AG04450 (cell line): ENCODE measurements at regions not wholly inside any gene's neighbourhood (a gene's known extent, or its start where the extent isn't known, plus 50 kb on each side); places are given as distances from the start of the nearest gene placed in this dataset.

Experiments
- CTCF ChIA-PET: fragments of 300-600, 350-600 bp; formaldehyde crosslinking; extraction: SDS; loops from one replicate; lab custom pipeline; 2022; ENCODE audit warnings: antibody characterized with exemption, inconsistent platforms; lab: Charles Lee
- POLR2A ChIA-PET: fragments of 350-600 bp; formaldehyde crosslinking; extraction: SDS; loops from one replicate; lab custom pipeline; 2021; ENCODE audit warnings: antibody characterized with exemption, inconsistent platforms; lab: Yijun Ruan, JAX
- DNase-seq: peaks from one replicate; pipeline ENCODE4 v3.0.0-alpha.2; 2011; ENCODE audit warnings: low read depth, low spot score
- H3K27ac ChIP-seq: one replicate; pipeline ENCODE4 v1.5.1; 2012; ENCODE audit warnings: low read depth, low read length, control low read depth
- H3K27me3 ChIP-seq: one replicate; pipeline ENCODE4 v1.6.0; 2012; ENCODE audit warnings: low read length; ENCODE audit not compliant: control insufficient read depth, insufficient read depth
- H3K4me3 ChIP-seq: 2 replicates; pipeline ENCODE4 v1.5.1; 2011; ENCODE audit warnings: mild to moderate bottlenecking, low read depth, low read length, control low read depth
- H3K9me3 ChIP-seq: 2 replicates; pipeline ENCODE4 v1.5.1; 2012; ENCODE audit warnings: low read length; ENCODE audit not compliant: control insufficient read depth, insufficient read depth
- TF ChIP-seq, protein P1 (sequence below): IDR thresholded peaks from 2 replicates; pipeline ENCODE4 v1.5.1; 2011; ENCODE audit warnings: low read depth, low read length, control low read depth, inconsistent platforms

DNA sequence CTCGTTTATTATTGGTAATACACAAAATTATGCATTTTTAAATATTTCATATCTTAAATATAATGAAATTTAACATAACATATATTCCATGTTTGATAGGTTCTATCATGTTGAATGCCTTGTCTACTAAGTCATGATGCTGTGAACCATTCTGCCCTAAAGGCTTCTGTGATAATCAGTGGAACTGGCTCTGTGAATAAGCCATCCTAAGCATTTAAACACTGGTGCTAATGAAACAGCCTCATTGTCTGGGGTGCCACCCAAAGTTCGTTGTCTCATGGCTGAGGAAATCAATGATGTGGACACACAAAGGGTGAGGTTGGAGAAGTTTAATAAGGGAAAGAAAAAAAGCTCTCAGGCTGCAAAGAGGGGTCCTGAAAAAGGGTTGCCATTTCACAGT is 264.7 kb upstream of the ZRANB2 start:
- CTCF ChIA-PET, result no interaction called here
- TF ChIP-seq, protein P1, sequence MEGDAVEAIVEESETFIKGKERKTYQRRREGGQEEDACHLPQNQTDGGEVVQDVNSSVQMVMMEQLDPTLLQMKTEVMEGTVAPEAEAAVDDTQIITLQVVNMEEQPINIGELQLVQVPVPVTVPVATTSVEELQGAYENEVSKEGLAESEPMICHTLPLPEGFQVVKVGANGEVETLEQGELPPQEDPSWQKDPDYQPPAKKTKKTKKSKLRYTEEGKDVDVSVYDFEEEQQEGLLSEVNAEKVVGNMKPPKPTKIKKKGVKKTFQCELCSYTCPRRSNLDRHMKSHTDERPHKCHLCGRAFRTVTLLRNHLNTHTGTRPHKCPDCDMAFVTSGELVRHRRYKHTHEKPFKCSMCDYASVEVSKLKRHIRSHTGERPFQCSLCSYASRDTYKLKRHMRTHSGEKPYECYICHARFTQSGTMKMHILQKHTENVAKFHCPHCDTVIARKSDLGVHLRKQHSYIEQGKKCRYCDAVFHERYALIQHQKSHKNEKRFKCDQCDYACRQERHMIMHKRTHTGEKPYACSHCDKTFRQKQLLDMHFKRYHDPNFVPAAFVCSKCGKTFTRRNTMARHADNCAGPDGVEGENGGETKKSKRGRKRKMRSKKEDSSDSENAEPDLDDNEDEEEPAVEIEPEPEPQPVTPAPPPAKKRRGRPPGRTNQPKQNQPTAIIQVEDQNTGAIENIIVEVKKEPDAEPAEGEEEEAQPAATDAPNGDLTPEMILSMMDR, result no peak

DNA sequence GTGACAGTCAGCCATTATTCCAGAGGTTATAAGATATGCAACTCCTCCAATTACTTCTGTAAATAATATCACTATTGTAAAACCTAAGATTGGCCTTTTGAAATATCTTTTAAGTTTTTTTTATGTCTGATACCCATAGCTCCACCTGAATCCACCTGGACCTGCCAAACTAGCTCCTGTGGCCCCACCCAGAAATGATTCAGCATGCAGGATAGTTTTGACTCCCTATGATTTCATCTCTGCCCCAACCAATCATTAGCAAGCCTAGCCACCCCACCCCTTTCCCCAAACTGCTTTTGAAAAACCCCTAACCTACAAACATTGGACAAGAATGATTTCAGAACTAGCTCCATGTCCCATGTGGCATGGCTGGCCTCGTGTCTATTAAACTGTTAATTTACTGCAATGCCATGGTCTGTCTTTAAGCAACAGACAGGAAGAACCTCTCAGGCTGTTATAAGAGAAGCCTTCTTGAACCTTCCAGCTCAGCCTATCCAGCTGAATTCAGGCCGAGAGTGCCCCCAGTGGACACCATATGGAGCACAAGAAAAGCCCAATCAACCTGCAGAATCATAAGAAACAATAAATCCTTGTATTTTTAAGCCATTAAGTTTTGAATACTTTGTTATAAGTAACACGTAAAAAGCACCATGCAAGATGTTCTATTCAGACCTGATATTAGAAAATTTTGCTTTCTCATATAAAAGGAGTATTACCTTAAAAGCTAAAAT is 263.0 kb upstream of the ZRANB2 start:
- ChIA-PET CTCF (interaction anchor here (0.8 kb wide), 1 partner anchor 580 kb away, joined by 3 read pairs; no protein-coding TSS in a partner anchor), POLR2A (no interaction called here)
- Histone ChIP-seq H3K9me3 (peaks cover 5% of the 10 kb centered on the region; the same call in 1 of the 2 replicates), H3K27ac (no peak overlapping the region), H3K27me3 (no peaks in the 10 kb centered on the region), H3K4me3 (no peak overlapping the region)
- no peak for DNase-seq
- TF ChIP-seq, protein P1, result peak; percentile 15; the same call in 1 of the 2 replicates

More for the DNA sequence above, 264.7 kb upstream of the ZRANB2 start:
- Histone ChIP-seq H3K9me3 (no peaks in the 10 kb centered on the region; the same call in 1 of the 2 replicates), H3K27ac (no peak overlapping the region), H3K27me3 (no peaks in the 10 kb centered on the region), H3K4me3 (no peak overlapping the region)
- POLR2A ChIA-PET, result no interaction called here
- DNase-seq, result no peak

DNA sequence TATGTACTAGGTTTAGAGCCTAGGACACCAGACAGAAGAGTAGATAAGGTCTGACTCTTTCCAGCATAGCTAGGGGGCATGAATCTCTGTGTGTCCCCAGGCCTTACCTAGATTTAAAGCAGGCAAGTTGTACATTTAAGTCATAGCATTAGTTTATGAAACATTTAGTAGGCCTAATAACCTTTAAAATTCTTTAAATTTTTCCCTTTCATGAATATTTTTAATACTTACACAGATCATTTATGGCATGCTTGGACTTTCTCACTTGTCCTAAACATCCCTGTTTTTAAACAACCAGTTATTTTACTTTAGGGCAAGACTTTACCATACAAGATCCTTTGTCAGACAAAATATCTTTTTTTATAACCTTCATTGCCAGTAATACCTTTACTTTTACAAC is 258.4 kb upstream of the ZRANB2 start:
- Histone ChIP-seq H3K27ac (no peak overlapping the region), H3K4me3 (no peak overlapping the region), H3K9me3 (peaks cover 5% of the 10 kb centered on the region; the same call in 1 of the 2 replicates), H3K27me3 (no peaks in the 10 kb centered on the region)
- ChIA-PET POLR2A (no interaction called here), CTCF (no interaction called here)
- no peak for DNase-seq
- TF ChIP-seq, protein P1, result no peak

- TF ChIP-seq, protein P1, result no peak
- no peak for DNase-seq
- Histone ChIP-seq H3K27me3 (no peaks in the 10 kb centered on the region), H3K27ac (no peak overlapping the region), H3K4me3 (no peak overlapping the region), H3K9me3 (no peaks in the 10 kb centered on the region)
- ChIA-PET POLR2A (no interaction called here), CTCF (no interaction called here)
Measured at GRCh38 chr1:71330991-71331390, 250.2 kb upstream of the ZRANB2 start.

GRCh38 chr1:71324671-71325267 is 243.9 kb upstream of the ZRANB2 start:
- DNase-seq, result no peak
- Histone ChIP-seq H3K9me3 (no peaks in the 10 kb centered on the region), H3K27ac (no peak overlapping the region), H3K4me3 (no peak overlapping the region), H3K27me3 (no peaks in the 10 kb centered on the region)
- TF ChIP-seq, protein P1, result no peak
- ChIA-PET CTCF (no interaction called here), POLR2A (no interaction called here)
